RCC 7860 (cell line): ENCODE measurements at regions not wholly inside any gene's neighbourhood (a gene's known extent, or its start where the extent isn't known, plus 50 kb on each side); places are given as distances from the start of the nearest gene placed in this dataset.

Experiments
- DNase-seq: peaks from one replicate; pipeline ENCODE4 v3.0.0-alpha.2; 2015; ENCODE audit warnings: low spot score
- FAIRE-seq: peaks from 2 replicates; lab custom pipeline; 2012; peaks lifted over from hg19 to GRCh38; lab: Jason Lieb, UNC

DNA sequence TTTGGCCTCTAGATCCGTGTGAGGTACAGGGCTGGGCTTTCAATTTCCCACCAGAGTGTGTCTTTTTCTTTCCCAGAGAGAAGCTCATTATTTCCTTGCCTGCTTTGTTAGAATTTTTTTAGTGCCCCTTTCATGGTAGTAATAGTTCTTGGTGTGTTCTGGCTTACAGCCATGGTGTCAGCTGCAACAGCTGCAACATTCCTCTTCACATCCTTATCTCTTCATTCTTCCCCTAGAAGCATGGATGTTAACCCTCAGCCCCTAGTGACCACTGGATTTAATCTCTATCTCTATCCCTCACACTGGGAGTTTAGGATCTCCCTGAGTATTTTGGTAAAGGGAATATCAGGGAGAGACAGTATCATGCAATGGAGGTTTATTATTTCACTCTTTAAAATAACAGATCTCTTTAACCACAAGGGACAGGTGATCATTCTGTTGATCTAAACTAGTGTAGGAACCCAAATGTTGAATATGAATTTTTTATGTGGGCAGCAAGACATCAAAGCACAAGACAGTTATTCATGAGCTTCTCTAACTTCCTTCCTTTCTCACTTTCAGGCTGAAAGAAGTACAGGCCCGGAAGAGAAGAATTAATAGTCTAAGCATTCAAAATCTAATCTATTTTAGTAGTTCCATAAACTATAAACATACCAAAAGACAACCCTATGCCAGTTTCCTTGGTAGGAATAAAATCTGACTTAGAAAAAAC, 160.2 kb downstream of the FAM170A start:
- FAIRE-seq (no peak), DNase-seq (no peak)

GRCh38 chr5:119792161-119792799, 162.9 kb downstream of the FAM170A start:
- no peak for DNase-seq
- FAIRE-seq = no peak

DNA sequence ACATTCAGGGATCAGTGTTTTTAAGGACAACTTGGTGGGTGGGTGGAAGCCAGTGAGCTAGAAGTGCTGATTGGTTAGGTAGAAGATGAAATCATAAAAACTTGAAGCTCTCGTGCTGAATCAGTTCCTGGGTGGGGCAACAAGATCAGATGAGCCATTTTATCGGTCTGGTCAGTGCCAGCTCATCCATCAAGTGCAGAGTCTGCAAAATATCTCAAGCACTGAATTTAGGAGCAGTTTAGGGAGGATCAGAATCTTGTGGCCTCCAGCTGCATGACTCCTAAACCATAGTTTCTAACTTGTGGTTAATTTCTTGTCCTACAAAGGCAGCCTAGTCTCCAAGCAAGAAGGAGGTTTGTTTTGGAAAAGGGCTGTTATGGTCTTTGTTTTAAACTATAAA, 166.4 kb downstream of the FAM170A start:
- no peak for FAIRE-seq

GRCh38 chr5:119801570-119801969, 172.2 kb downstream of the FAM170A start:
- DNase-seq = no peak
- FAIRE-seq = no peak

More for the DNA sequence above, 166.4 kb downstream of the FAM170A start:
- DNase-seq = no peak

DNA sequence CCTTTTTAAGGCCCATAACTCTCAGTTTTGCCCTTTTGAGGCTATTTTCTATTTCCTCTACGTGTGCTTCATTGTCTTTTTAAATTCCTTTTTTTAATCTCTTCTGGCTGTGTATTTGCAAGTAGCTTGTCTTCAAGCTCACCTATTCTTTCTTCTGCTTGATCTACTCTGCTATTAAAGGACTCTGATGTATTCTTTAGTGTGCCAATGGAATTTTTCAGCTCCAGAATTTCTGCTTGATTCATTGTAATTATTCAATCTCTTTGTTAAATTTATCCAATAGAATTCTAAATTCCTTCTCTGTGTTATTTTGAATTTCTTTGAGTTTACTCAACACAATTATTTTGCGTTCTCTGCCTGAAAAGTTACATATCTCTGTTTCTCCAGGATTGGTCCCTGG, 178.7 kb downstream of the FAM170A start:
- no peak for FAIRE-seq

GRCh38 chr5:119808474-119808873, 179.1 kb downstream of the FAM170A start:
- DNase-seq (no peak), FAIRE-seq (no peak)

More for the DNA sequence above, 178.7 kb downstream of the FAM170A start:
- DNase-seq = no peak

GRCh38 chr5:119810217-119810616, 180.9 kb downstream of the FAM170A start:
- FAIRE-seq (no peak), DNase-seq (no peak)

- no peak for FAIRE-seq
These were observed 182.1 kb downstream of the FAM170A start for GRCh38 chr5:119811458-119811857.

GRCh38 chr5:119814655-119815054, 185.3 kb downstream of the FAM170A start:
- DNase-seq = no peak
- no peak for FAIRE-seq

More at GRCh38 chr5:119811458-119811857, 182.1 kb downstream of the FAM170A start:
- no peak for DNase-seq

- no peak for DNase-seq
- FAIRE-seq = no peak
These were observed 186.7 kb downstream of the FAM170A start for GRCh38 chr5:119816055-119816454.

DNA sequence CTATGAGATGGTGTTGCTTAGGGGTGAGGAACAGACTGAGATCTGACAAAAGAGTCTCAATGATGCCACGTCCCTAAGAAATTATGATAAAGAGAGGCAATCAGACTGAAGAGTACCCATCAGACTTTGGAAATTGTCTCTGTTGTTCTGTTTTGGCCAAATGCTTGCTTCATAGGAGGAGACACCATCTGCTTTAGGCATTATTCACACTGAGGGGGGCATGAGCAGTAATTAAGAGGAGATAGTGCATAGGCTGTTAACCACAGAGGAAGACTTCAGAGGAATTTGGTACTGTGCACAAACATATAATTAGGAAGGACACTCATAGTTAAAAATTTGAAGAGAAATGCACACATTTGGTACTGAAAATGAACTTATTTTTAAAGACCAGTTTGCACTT, 190.7 kb downstream of the FAM170A start:
- DNase-seq (no peak), FAIRE-seq (no peak)

GRCh38 chr5:119820608-119821007, 191.2 kb downstream of the FAM170A start:
- no peak for DNase-seq
- no peak for FAIRE-seq

GRCh38 chr5:119828541-119828940, 199.2 kb downstream of the FAM170A start:
- no peak for FAIRE-seq

DNA sequence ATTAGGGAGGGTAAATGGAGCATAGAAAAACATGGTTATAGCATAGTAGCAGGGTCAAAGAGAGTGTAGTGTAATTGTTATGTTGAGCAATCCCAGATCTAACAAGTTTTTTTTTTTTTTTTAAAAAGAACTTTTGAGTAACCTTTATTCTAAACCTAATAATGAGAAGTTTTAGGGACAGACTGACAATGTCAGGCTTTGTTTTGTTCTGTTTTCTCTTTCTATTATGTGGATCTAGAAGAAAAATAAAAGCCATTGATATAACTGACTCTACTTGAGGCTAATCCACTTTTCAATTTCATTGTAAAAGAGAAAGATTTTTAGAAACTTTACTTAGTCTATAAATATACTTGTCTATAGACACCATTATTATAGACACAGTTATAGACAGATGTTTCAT, 200.0 kb downstream of the FAM170A start:
- no peak for DNase-seq
- no peak for FAIRE-seq

More at GRCh38 chr5:119828541-119828940, 199.2 kb downstream of the FAM170A start:
- no peak for DNase-seq

- no peak for FAIRE-seq
These were observed 203.8 kb downstream of the FAM170A start for GRCh38 chr5:119833176-119833575.

GRCh38 chr5:119840175-119840574, 210.8 kb downstream of the FAM170A start:
- DNase-seq (no peak), FAIRE-seq (no peak)

More at GRCh38 chr5:119833176-119833575, 203.8 kb downstream of the FAM170A start:
- DNase-seq = no peak

DNA sequence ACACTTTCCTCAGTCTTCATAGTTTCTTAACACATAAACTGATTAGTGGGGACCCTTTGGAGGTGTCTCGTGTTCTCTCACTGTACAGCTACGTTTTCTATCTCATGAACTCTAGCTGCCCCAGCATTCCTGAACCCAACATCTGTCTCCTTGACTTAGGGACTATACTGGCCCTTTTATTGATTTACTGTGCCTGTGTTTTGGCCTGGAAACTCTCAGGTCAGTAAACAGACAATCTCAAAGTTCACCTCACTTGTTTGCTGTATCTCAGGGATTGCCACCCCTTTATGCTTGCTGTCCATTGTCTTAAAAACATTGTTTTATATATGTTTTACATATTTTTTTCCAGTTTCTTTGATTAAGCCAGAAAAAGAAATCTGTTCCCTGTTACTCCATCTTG, 222.8 kb downstream of the FAM170A start:
- no peak for FAIRE-seq

GRCh38 chr5:119860463-119860862, 231.1 kb downstream of the FAM170A start:
- FAIRE-seq = no peak
- no peak for DNase-seq

More for the DNA sequence above, 222.8 kb downstream of the FAM170A start:
- DNase-seq = no peak

DNA sequence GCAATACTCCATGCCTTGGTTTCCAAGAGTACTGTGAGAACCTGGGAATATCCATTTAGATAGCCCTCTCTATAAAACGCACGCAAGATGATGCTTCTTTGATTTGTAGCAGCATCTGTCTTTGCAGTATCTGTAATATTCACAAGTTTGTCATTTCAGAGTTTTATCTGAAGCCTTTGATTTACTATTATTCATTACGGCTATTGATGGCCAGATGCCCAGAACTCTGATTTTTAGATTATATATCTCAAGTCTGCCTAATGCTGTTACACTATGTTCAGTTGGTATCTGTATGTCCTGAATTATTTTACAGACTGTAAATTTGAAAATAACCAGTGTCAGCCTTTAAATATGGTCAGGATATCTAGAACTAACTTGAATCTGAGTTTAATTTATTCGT, 233.3 kb downstream of the FAM170A start:
- no peak for FAIRE-seq
- DNase-seq = no peak

GRCh38 chr5:119864286-119864685, 234.9 kb downstream of the FAM170A start:
- DNase-seq (no peak), FAIRE-seq (peak; percentile 26)

DNA sequence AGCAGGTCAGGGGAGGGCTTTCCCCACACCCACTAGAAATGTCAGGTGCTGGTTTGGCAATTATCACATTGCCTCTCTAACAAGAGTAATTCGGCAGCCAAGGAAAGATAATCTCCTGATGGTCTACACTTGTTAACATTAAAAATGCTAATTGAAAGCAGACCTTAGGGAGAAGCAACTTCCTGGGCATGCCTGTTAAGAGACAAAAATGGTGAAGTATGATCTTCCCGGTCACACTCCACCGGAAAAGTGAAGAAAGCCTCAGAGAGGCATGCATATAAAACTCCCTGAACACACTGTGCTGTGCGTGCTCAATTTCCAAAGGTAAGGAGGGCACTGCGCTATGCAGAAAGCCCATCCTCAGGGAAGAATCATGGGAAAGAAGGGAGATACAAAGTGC, 244.3 kb downstream of the FAM170A start:
- FAIRE-seq = no peak
- no peak for DNase-seq

DNA sequence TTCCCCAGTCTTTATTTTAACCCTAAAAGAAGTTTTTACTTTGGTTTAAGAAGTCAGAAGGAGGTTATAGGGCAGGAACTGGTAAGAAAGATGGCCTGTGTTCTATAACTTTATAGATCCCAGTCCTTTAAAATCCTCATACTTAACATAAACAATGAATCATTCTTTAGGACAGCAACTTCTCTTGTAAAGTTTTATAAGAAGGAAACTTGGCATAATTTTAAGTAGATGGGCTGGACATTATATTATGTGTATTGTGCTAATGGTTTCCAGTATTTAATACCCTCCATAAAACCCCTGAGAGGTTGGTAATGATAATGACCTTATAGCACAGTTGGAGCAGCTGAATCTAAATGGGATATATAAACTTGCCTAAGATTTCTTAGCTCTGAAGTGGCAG, 247.2 kb downstream of the FAM170A start:
- DNase-seq (no peak), FAIRE-seq (no peak)
